ENCODE measurements at regions not wholly inside any gene's neighbourhood (a gene's known extent, or its start where the extent isn't known, plus 50 kb on each side); places are given as distances from the start of the nearest gene placed in this dataset.

DNA sequence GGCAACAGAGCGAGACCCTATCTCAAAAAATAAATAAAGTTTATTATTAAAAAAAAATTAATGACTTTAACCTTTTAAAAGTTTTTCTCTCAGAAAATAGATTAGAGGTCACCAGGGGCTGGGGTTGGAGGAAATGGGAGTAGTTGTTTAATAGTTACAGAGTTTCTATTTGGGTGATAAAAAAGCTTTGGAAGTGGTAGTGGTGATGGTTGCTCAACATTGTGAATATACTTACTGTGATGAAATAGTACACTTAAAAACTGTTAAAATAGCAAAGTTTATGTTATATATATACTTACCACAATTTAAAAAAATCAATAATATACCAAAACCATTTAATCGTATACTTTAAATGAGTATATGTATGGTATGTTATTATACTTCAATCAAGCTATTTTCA is 59.6 kb downstream of the ARL6IP4 start:
- DNase-seq: no peak

DNA sequence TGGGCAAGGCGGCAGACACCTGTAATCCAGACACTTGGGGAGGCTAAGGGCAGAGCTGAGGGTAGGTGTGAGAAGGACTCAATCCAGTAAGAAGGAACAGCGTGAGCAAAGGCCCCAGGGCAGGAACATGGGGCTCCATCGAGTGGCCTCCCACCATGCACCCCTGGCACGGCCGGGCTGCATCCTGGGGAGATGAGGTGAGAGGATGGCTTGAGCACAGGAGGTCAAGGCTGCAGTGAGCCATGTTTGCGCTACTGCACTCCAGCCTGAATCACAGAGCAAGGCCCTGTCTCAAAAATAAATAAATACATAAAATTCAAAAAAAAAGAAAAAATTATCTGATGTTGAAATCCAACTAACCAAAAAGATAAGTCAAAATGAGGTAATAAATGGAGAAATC is 58.5 kb downstream of the ARL6IP4 start:
- no peak for DNase-seq

DNA sequence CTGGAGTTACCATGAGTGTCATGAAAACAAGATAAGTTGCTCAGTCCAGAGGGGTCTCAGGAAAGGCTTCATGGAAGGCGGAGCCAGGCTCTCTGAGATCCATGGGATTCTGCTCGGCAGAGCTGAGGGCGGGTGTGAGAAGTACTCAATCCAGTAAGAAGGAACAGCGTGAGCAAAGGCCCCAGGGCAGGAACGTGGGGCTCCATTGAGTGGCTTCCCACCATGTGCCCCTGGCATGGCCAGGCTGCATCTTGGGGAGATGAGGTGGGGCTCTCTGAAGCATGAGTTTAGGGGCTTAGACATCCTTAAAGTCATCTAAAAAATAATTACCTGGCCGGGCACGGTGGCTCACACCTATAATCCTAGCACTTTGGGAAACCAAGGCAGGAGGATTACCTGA is 58.0 kb downstream of the ARL6IP4 start:
- no peak for DNase-seq

DNA sequence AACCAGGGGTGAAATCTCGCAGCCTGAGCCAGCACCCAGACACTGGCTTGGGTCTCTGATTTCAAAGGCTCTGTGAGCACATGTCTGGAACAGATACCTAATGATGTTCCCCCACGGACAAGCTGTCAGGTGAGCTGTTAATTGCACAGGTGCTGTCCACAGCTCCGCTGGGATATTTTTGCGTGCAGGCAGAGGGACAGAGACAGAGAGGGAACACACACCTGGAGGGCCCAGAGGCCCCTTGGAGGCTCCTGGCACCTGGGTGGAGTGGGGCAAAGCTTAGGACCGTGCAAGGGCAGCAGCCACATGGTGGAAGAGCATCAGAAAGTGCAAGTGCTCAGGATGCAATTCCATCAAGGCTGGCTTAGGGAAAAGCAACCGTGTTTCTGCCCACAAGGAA is 57.3 kb downstream of the ARL6IP4 start:
- no peak for DNase-seq

DNA sequence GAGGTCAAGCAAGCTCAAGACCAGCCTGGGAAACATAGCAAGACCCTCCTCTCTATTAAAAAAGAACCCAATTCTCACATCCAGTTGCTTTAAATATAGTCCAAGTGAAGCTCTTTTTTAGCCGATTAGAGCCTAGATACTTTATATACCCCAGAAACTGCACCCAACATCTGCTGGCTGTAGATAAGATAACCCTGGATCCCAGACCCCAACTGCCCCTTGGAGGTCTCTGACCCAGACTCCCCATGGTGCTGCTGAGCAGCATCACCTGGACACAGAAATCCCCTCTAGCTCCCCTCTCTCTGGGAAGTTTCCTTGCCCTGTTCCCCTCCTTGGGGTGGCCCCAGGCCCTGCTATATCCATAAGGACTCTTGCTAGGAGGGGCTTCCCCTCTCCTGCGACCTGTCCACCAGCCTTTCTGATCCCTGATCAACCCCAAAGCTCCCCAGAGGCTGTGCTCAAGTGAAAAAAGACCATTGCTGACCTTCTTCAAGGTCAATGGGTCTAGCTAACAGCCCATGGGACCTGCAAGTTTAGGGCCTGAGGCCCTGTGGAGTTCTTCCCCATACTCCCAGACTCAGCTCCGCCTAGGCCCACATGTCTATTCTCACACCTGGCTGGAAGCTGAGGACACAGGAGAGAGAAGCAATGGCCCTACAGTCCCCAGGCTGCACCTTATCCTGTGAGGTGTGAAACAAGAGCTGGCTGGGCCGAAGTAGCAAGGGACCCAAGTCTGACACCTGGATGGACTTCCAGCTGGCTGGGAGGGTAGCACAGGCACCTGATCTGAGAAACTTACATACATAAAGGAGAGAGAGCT is 56.2 kb downstream of the ARL6IP4 start:
- DNase-seq: no peak

DNA sequence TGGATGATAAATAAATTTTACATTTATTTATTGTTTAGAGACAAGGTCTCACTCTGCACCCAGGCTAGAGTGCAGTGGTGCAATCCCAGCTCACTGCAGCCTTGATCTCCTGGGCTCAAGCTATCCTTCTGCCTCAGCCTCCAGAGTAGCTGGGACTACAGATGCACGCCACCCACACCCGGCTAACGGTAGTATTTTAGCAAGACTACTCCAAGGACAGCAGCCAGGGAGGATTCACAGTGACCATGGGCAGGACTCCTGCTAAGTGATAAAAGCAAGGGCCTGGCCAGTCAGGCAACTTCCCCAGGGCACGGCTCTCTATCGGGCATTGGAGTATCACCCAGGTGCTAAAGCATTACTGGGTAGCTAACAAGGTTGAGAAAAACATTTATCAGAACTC is 55.4 kb downstream of the ARL6IP4 start:
- DNase-seq: no peak

DNA sequence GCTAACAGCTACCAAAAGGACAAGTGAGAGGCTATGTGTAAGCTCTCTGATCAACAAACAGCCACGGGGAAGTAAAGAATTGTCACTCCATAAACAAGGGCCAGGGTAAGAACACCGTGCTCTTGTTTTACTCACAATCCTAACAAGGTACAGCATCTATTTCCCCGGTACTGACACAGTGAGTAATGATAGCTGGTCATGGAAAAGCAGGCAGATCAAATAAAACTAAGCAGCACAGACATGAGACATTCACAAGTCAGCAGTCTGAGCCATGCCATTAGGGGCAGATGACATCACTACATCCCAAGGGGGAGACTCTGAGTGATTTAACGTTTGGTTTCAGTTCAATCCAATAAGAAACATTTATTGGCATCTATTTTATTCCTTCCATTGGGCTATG is 54.4 kb downstream of the ARL6IP4 start:
- no peak for DNase-seq

DNA sequence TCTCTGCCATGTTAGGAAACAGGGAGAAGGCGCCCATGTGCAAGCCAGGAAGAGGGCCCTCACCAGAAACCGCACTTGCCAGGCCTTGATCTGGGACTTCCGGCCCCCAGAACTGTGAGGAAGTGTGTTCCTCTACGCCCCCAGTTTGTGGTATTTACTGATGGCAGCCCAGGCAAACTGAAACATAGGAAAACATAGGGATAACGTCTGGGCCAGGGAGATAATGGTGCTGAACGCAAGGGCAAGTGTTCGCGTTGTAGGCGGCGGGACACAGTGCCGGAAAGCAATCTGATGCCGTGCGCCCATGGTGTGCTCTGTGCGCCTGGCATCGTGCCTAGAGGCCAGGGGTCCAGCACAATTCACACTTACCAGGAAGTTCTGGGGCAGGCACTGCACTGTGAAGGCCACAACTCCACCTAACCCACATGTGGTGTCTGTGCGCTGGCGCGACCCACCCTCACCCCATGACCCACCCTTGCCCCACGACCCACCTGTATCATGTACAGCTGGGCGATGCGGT is 53.6 kb downstream of the ARL6IP4 start:
- no peak for DNase-seq

DNA sequence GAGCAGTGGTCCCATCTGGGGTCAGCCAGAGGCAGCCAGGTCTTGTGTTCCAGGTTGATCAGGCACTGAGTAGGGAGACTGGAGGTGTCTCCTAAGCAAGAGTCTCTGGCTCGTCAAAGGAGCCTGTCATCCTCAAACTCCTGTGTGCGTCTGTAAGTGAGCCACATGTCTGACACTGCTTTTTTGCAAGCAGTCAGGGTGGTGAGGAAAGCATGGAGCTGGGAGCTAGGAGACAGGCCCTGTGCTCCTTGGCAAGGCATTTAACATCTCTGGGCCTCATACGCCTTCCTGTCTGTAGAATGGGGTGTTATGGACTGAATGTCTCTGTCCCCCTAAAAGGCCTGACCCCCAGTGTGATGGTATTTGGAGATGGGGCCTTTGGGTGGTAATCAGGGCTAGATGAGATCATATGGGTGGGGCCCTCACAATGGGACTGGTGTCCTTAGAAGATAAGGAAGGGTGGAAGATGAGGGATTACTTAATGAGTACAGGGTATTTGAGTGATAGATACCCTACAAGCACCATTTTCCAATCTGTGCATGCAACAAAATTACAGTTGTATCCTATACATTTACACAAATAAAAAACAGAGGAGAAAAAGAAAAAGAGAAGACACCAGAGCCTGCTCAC is 53.0 kb downstream of the ARL6IP4 start:
- no peak for DNase-seq

DNA sequence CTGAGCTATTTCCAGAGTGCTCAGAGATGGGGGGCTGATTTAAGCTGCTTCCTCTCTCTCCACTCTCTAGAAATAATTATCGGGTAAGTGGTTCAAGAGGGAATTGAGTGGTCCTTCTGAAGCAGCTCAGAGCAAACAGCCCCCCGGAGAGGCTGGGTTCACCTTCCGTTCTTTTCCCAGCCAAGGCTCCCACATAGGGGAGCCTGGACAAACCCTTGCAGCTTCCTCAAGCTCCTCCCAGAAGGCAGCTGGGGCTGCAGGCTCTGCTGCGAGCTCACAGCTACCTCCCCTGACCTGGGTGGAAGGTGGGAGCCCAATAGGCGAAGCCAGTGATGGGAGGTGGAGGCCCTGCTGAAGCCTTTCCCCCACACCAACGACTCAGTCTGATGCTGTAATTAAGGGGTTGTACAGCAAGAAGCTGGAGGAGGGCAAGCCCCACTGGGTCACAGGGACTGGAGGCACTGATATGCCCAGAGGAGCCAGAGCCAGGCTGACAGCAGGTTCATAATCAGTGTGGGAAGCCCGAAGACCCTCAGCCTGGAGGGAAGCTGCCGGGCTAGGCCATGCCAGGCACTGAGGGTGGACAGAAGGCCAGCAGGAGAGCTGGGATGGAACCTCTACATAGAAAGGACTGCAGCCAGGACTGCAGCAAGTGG is 52.4 kb downstream of the ARL6IP4 start:
- no peak for DNase-seq

Data from NCI-H446 (cell line).